SU-DHL-6 (cell line): ENCODE measurements at regions not wholly inside any gene's neighbourhood (a gene's known extent, or its start where the extent isn't known, plus 50 kb on each side); places are given as distances from the start of the nearest gene placed in this dataset.

Experiments
- EZH2phosphoT487 ChIP-seq: fragments of 200-600 bp; sonication (generic), shearing (Covaris generic); conservative IDR thresholded peaks from 2 replicates; pipeline ENCODE4 v1.6.1; 2018; ENCODE audit warnings: mild to moderate bottlenecking, antibody characterized with exemption, low read length, moderate library complexity, mixed read lengths
- TF ChIP-seq, protein P1 (sequence below): fragments of 200-600 bp; sonication (generic); IDR thresholded peaks from one replicate; pipeline ENCODE4 v1.5.1; 2017; ENCODE audit warnings: antibody characterized with exemption, mild to moderate bottlenecking, low read length, moderate library complexity; ENCODE audit not compliant: insufficient read depth, poor library complexity, severe bottlenecking

DNA sequence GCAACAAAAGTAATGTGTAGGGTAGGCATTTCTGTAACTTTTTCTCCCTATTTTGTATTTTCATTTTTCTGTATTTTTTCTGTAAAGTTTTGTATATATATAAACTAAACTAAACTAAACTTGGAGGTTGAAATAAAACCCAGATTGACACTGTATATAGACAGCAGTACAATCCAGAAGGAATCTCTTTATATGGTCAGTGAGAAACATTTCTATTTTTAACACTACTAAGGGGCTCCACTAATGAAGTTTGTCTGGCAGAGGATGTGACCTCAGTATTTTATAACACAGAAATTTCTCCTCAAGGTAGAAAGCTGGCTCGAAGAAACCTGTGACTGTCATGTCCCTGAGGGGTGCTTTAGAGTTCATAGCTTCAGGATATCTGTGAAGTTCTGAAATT is 959.2 kb downstream of the ADGRL3 start:
- TF ChIP-seq, protein P1, sequence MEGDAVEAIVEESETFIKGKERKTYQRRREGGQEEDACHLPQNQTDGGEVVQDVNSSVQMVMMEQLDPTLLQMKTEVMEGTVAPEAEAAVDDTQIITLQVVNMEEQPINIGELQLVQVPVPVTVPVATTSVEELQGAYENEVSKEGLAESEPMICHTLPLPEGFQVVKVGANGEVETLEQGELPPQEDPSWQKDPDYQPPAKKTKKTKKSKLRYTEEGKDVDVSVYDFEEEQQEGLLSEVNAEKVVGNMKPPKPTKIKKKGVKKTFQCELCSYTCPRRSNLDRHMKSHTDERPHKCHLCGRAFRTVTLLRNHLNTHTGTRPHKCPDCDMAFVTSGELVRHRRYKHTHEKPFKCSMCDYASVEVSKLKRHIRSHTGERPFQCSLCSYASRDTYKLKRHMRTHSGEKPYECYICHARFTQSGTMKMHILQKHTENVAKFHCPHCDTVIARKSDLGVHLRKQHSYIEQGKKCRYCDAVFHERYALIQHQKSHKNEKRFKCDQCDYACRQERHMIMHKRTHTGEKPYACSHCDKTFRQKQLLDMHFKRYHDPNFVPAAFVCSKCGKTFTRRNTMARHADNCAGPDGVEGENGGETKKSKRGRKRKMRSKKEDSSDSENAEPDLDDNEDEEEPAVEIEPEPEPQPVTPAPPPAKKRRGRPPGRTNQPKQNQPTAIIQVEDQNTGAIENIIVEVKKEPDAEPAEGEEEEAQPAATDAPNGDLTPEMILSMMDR, result no peak
- no peak for TF ChIP-seq EZH2phosphoT487
